ENCODE measurements at regions not wholly inside any gene's neighbourhood (a gene's known extent, or its start where the extent isn't known, plus 50 kb on each side); places are given as distances from the start of the nearest gene placed in this dataset.

DNA sequence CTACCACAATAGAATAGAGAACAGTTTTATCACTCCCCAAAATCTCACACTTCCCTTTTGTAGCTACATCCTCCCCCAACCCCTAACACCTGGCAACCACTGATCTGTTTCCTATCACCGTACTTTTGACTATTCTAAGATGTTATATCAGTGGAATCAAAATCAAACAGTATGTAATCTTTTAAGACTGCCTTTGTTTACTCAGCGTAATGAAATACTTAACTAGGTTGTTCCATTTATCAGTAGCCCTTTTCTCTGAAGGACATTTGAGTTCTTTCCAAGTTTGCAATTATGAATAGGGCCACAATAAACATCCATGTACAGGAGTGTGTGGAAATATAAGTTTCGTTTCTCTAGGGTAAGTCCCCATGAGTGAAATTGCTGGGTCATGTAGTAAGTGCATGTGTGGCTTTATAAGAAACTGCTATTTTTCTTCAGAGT is 372.3 kb downstream of the SV2B start:
- no peak for TF ChIP-seq CTCF (IDR thresholded peaks at IDR 0.05; ENCODE audit: low read depth, low read length)
- no peak for TF ChIP-seq POLR2A (IDR thresholded peaks at IDR 0.05; ENCODE audit: extremely low read depth, insufficient read length)
- TF ChIP-seq, protein P1, sequence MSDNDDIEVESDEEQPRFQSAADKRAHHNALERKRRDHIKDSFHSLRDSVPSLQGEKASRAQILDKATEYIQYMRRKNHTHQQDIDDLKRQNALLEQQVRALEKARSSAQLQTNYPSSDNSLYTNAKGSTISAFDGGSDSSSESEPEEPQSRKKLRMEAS (IDR thresholded peaks at IDR 0.05; ENCODE audit: low read depth, low read length), result no peak
- no peak for TF ChIP-seq MYC (IDR thresholded peaks at IDR 0.05; ENCODE audit: low read depth, low read length)
- H3K4me3 ChIP-seq (ENCODE audit: low read depth, low read length), result no peak overlapping the region
- no peak for DNase-seq (ENCODE audit: low read depth)

DNA sequence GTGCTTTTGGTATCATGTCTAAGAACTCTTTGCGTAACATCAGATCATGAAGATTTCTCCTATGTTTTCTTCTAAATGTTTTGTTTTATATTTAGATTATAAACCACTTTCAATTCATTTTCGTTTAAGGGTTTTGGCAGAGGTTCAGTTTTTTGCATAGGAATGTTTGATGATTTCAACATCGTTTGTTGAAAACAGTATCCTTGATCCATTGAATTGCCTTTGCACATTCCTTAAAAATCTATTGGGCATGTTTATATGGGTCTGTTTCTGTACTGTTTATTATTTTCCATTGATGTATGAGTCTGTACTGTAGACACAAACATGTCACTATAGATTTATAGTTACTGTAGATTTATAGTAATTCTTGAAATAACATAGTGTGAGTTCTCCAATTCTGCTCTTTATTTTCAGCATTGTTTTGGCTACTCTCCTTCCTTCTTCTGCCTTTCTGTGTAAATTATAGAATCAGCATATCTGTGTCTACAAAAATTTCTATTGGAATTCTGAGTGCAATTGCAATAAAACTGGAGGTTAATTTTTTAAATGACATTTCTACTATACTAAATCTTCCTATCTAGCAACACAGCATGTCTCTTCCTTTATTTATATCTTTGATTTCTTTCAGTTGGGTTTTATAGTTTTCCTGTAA is 374.0 kb downstream of the SV2B start:
- H3K4me3 ChIP-seq (ENCODE audit: low read depth, low read length), result no peak overlapping the region
- TF ChIP-seq, protein P1 (IDR thresholded peaks at IDR 0.05; ENCODE audit: low read depth, low read length), result no peak
- TF ChIP-seq MYC (IDR thresholded peaks at IDR 0.05; ENCODE audit: low read depth, low read length), result no peak
- TF ChIP-seq POLR2A (IDR thresholded peaks at IDR 0.05; ENCODE audit: extremely low read depth, insufficient read length), result no peak
- no peak for TF ChIP-seq CTCF (IDR thresholded peaks at IDR 0.05; ENCODE audit: low read depth, low read length)
- DNase-seq (ENCODE audit: low read depth), result no peak

DNA sequence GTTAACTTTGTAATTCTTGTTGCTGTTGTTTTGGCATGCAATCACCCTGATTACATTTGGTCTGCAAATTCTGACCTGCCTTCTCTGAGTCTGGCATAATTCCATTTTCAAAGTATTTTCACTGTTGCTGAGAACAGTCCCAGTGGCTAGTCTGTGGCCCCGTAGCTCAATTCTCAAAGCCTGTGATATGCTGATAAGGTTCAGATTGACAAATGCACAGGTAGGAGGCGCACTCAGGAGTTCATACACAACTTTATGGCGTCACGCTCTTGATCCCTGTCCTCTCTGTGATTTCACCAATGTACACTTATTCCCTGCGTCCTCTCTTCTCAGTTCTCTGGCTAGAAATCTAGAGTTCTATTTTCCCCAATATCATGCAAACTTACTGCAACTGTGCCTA is 376.6 kb upstream of the SLCO3A1 start:
- no peak overlapping the region for H3K4me3 ChIP-seq (ENCODE audit: low read depth, low read length)
- TF ChIP-seq MYC (IDR thresholded peaks at IDR 0.05; ENCODE audit: low read depth, low read length), result no peak
- no peak for TF ChIP-seq POLR2A (IDR thresholded peaks at IDR 0.05; ENCODE audit: extremely low read depth, insufficient read length)
- no peak for TF ChIP-seq CTCF (IDR thresholded peaks at IDR 0.05; ENCODE audit: low read depth, low read length)
- TF ChIP-seq, protein P1 (IDR thresholded peaks at IDR 0.05; ENCODE audit: low read depth, low read length), result no peak
- DNase-seq (ENCODE audit: low read depth), result no peak

- TF ChIP-seq, protein P1 (IDR thresholded peaks at IDR 0.05; ENCODE audit: low read depth, low read length), result no peak
- TF ChIP-seq POLR2A (IDR thresholded peaks at IDR 0.05; ENCODE audit: extremely low read depth, insufficient read length) (no peak), CTCF (IDR thresholded peaks at IDR 0.05; ENCODE audit: low read depth, low read length) (no peak), MYC (IDR thresholded peaks at IDR 0.05; ENCODE audit: low read depth, low read length) (no peak)
- H3K4me3 ChIP-seq (ENCODE audit: low read depth, low read length), result no peak overlapping the region
- DNase-seq (ENCODE audit: low read depth), result peak; percentile 8
These were observed 374.8 kb upstream of the SLCO3A1 start for GRCh38 chr15:91478717-91479191.

DNA sequence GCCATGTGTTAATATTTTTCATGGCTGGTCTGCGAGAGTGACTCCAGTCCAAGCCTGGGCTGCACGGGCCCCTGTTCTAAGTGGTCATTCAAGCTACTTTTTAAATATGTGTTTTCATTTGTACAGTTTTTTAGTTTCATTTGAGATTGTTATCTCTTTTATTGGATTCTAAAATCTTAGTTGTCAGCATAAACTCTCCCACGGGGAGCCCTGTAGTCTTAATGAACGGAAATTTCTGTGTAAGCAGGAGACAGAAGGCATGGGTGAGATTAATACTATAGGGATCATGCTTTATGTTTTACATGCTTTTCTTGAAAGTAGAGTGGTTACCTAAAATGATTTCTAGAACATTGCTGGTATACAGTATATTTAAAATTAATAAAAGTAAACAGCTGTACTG is 373.1 kb upstream of the SLCO3A1 start:
- TF ChIP-seq CTCF (IDR thresholded peaks at IDR 0.05; ENCODE audit: low read depth, low read length) (no peak), POLR2A (IDR thresholded peaks at IDR 0.05; ENCODE audit: extremely low read depth, insufficient read length) (no peak), MYC (IDR thresholded peaks at IDR 0.05; ENCODE audit: low read depth, low read length) (no peak)
- TF ChIP-seq, protein P1 (IDR thresholded peaks at IDR 0.05; ENCODE audit: low read depth, low read length), result no peak
- no peak for DNase-seq (ENCODE audit: low read depth)
- H3K4me3 ChIP-seq (ENCODE audit: low read depth, low read length), result no peak overlapping the region

Measured in NB4 (cell line).